GM21381 (cell line): ENCODE measurements at regions not wholly inside any gene's neighbourhood (a gene's known extent, or its start where the extent isn't known, plus 50 kb on each side); places are given as distances from the start of the nearest gene placed in this dataset.
"Not testable (repeated sequence)": the region's sequence is repeated elsewhere in the genome, so short reads cannot be mapped to it uniquely, and the experiment has no call there.

ENCODE experiments used
- ATAC-seq: cut with Tn5 transposase; IDR thresholded peaks from one replicate; pipeline ENCODE4 v1.9.1; 2021; ENCODE audit warnings: mild to moderate bottlenecking, moderate library complexity; ENCODE audit not compliant: unreplicated experiment

DNA sequence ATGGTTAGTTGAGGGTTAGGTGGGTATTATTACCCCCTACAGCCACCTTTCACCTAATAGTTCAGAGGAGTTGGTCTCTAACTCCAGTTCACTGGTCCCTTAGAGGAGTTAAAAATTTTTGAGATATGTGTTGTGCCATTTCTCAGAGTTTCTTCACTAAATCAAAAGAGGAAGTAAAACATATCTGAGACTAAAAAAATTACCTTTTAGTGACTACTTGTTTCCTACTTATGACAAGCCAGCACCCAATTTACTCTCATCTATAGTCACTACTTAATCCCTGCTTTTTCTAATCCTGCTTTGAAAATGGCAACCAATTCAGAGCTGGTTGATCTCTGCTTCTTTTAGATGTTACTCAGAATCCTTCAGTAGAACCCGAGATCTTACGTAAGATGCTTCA is 1316.8 kb upstream of the B3GALT2 start:
- no peak for ATAC-seq

DNA sequence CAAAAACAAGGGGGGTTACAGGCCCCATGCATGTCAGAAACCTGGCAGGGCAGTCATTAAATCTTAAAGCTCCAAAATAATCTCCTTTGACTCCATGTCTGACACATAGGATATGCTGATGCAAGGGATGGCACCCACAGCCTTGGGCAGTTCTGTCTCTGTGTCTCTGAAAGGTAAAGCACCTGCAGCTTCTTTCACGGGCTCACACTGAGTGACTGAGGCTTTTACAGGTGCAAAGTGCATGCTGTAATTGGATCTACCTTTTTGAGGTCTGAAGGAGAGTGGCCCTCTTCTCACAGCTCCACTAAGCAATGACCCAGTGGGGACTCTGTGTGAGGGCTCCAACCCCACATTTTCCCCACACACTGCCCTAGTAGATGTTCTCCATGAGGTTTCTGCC is 1309.0 kb upstream of the B3GALT2 start:
- no peak for ATAC-seq

DNA sequence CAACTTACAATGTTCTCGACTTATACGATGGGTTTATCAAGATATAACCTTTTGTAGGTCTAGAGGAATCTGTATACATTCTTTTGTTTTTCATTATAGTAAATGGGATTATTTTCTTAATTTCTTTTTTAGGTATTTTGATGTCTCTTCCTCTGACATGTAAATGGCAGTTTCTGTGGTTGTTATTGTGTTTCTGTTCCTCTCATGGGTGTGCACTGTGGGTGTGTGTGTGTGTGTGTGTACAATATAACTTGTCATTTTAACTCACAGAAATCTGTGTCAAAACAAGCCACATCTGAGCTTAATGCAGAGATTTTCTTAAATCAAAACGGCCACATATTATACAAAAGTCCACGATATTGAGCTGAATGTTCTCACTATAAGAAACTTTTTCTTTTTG is 1300.8 kb upstream of the B3GALT2 start:
- ATAC-seq: no peak

GRCh38 chr1:194485432-194485831 is 1299.0 kb upstream of the B3GALT2 start:
- ATAC-seq: no peak

DNA sequence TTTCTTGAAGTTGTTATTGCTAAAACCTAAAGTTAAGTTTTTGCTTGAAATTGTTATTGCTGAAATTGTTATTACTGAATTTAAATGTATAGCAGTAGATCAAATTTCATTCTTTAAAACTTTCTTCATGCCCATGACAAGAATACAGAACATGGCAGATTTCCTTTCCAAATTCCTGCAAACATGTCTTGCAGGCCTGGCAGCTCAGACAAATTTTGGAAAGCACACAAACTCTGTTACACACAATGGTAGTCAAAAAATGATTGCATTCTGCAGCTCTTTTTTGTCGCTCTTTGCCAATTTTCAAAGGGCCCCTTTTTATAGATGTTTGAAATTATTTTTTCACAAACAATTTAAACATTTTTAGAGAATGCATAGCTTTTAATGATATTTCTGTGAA is 1292.3 kb upstream of the B3GALT2 start:
- ATAC-seq: no peak

DNA sequence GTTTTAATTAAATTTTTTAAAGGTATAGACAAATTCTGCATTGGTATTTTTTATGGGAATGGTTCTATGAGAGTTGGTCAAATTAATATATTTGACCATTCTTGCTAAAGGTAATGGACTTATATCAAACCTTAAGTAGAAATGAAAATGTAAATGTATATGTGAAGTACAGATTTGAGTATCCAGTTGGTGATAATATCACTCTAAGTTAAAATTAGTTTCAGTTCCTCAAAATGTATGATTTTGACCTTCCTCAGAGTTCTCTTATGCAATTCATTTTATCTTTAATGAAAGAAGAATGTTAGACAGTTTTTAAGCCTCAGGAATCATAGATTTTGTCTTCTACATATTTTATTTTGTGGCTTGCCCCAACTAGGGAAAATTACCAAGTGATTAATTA is 1291.5 kb upstream of the B3GALT2 start:
- ATAC-seq: peak; percentile 93

GRCh38 chr1:194476872-194477271 is 1290.5 kb upstream of the B3GALT2 start:
- no peak for ATAC-seq

DNA sequence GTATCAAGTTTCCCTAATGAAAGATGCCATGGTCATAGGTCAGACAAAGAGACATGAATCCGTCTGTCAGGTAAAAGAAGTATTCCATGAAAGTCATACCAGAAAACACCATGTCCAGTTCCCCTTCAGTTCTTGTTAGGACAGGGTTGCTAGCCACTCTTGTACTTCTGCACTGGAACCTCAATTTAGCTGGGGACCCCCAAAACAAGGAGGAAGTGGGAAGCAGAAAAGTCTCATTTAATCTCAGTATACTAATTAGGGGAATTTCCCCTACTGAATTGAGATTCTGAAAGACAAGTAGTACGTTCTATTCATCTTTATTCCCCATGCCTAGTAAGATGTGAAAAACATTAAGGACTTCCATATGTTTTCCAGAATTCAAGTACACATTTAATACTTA is 1289.9 kb upstream of the B3GALT2 start:
- no peak for ATAC-seq

GRCh38 chr1:194474701-194475100 is 1288.3 kb upstream of the B3GALT2 start:
- no peak for ATAC-seq

GRCh38 chr1:194473766-194474165 is 1287.4 kb upstream of the B3GALT2 start:
- ATAC-seq: no peak

GRCh38 chr1:194469282-194469681 is 1282.9 kb upstream of the B3GALT2 start:
- ATAC-seq: no peak

DNA sequence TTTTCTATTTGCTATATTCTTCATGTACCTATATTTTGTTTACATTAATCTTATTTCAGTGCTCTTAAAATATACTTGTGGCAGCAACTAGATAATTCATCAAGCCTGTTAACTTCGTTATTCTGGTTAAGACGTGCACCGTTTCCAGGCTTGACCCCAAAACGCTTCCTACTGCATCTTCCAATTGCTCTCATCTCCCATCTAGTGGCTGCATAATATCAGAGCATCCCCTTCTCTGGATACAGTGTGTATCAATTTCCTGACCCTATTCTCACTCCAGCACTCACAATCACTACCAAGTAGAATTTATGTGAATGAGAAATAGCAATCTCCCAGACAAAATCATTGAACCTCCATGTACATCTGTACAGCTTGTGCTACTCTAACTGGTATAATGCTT is 1280.3 kb upstream of the B3GALT2 start:
- no peak for ATAC-seq

- no peak for ATAC-seq
These were observed 1261.2 kb upstream of the B3GALT2 start for GRCh38 chr1:194447636-194448035.

GRCh38 chr1:194445244-194445643 is 1258.8 kb upstream of the B3GALT2 start:
- no peak for ATAC-seq

DNA sequence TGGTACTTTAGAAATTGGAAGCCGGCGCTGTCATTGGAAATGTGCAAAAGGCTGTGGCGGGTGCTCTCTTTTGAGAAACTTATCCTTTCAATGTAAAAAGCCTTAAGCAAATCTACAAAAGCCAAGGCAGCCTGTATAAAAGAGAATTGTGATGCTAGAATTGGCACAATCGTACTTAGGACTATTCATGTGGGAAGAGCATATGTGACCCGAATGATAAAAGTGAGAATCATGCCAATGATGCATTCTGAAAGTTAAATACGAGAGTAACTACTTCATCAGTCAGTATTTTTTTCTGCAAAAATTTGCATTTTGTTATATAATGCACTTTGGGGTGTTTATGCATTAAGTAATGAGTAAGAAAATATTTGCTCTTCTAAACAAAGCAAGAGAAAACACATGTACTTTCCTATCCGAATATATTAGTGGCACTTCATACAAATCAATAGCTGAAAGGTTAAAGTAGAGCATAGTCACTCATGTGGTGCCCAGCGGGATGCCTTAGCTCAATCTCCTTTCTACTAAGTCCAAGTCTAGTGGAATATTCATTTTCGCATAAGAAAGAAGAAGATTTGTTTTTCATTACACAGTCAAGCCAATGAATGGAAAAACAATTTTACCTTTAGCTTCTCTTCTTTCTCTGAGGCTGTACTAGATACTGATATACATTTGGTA is 1256.6 kb upstream of the B3GALT2 start:
- ATAC-seq: no peak

- no peak for ATAC-seq
These were observed 1250.7 kb upstream of the B3GALT2 start for GRCh38 chr1:194437135-194437534.

DNA sequence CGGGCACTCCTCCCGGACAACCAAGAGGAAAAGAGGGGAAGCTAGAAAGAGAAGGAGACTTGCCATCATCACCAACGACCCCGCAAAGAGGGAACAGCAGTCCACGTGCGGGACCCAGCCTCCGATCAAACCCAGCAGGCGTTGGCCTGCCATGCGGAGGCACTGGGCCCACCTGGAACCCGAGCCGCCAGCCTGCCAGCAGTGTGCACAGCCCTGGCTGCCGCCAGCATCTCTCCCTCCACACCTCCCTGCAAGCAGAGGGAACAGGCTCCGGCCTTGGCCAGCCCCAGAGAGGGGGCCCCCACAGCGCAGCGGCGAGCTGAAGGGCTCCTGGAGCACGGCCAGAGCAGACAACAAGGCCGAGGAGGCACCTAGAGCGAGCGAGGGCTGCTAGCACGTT is 1244.7 kb upstream of the B3GALT2 start:
- no peak for ATAC-seq

DNA sequence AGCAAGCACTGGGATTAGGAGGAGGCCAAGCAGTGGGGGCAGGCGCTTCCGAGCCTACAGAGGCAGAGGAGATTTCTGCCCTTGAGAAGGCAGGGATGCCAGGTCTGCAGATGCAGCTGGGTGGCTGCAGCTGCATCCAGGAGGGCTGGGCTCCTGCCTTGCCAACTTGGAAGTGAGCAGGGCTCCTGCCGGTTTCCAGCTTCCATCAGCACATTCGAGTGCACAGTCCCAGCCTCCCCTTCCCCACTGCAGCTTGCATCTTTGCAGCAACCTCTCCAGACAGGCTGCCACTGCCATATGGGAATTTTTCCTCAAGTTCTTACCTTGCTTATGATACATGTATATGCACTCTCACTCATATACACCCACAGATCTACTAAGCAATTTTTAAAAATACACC is 1234.3 kb upstream of the B3GALT2 start:
- no peak for ATAC-seq

- ATAC-seq: no peak
These were observed 1233.3 kb upstream of the B3GALT2 start for GRCh38 chr1:194419721-194420120.

- no peak for ATAC-seq
These were observed 1224.3 kb upstream of the B3GALT2 start for GRCh38 chr1:194410756-194411155.

DNA sequence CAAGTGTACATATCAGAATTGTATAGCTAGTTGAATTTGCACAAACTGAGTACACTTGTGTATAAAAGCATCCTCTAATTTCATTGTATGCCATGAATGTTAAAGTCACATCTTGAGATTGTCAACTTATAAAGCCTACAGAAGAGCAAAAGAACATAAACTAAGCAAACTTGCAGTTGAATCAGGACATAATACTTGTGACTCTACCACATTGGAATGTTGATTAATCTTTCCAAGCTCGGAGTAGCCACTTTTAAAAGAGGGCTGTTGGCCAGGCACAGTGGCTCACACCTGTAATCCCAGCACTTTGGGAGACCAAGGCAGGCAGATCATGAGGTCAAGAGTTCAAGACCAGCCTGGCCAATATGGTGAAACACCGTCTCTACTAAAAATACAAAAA is 1220.8 kb upstream of the B3GALT2 start:
- ATAC-seq: not testable (repeated sequence)

DNA sequence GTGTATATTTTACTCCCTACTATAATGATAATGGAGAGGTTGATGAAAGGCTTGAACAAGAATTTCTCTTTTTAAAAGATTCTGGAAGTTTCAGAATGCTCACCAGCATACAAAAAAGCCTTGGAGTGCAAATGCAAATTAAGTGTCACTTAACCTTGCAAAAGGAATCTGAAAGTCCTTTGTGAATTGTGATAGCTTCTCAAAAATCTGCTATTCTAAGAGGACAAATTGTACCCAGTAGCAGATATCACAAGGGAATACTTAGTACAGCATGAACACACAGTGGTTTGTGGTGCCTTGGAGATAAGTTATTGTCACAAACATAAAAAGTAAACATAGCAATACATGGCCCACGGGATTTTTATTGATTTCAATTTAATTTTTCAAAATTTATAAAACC is 1208.3 kb upstream of the B3GALT2 start:
- no peak for ATAC-seq

GRCh38 chr1:194387531-194387930 is 1201.1 kb upstream of the B3GALT2 start:
- no peak for ATAC-seq
